Keratinocyte (primary cell): ENCODE measurements at regions not wholly inside any gene's neighbourhood (a gene's known extent, or its start where the extent isn't known, plus 50 kb on each side); places are given as distances from the start of the nearest gene placed in this dataset.

Experiments used
- EZH2 ChIP-seq: IDR thresholded peaks from one replicate; pipeline ENCODE4 v1.6.1; 2012; ENCODE audit warnings: inconsistent platforms, mild to moderate bottlenecking, low read length, moderate library complexity
- TF ChIP-seq, protein P1 (sequence below), 3 experiments: IDR thresholded peaks in 1 of 3; conservative IDR thresholded peaks in 1 of 3; optimal IDR thresholded peaks in 1 of 3; 2 replicates in 2 of 3; 3 replicates in 1 of 3; pipeline versions ENCODE3 to v1.5.1; 2011; ENCODE audit warnings: low read length in 3 of 3, mild to moderate bottlenecking in 3 of 3, moderate library complexity in 2 of 3, control low read depth in 1 of 3, inconsistent platforms in 1 of 3; ENCODE audit not compliant: insufficient read depth in 2 of 3; ENCODE audit errors: extremely low read depth in 1 of 3

GRCh38 chr2:163155925-163156324 lies 317.4 kb upstream of the KCNH7 start:
- TF ChIP-seq, protein P1, sequence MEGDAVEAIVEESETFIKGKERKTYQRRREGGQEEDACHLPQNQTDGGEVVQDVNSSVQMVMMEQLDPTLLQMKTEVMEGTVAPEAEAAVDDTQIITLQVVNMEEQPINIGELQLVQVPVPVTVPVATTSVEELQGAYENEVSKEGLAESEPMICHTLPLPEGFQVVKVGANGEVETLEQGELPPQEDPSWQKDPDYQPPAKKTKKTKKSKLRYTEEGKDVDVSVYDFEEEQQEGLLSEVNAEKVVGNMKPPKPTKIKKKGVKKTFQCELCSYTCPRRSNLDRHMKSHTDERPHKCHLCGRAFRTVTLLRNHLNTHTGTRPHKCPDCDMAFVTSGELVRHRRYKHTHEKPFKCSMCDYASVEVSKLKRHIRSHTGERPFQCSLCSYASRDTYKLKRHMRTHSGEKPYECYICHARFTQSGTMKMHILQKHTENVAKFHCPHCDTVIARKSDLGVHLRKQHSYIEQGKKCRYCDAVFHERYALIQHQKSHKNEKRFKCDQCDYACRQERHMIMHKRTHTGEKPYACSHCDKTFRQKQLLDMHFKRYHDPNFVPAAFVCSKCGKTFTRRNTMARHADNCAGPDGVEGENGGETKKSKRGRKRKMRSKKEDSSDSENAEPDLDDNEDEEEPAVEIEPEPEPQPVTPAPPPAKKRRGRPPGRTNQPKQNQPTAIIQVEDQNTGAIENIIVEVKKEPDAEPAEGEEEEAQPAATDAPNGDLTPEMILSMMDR (optimal IDR thresholded peaks at IDR 0.05 in 1 of 3, IDR thresholded peaks at IDR 0.05 in 1 of 3, conservative IDR thresholded peaks at IDR 0.05 in 1 of 3; ENCODE audit: extremely low read depth in 1 of 3, insufficient read depth in 2 of 3, low read length in 3 of 3): no peak
- TF ChIP-seq EZH2: no peak
